Adrenal gland (tissue), 9 donors: ENCODE measurements at regions not wholly inside any gene's neighbourhood (a gene's known extent, or its start where the extent isn't known, plus 50 kb on each side); places are given as distances from the start of the nearest gene placed in this dataset.

ENCODE experiments used
- DNase-seq, 7 donors: peaks; one replicate each; pipeline ENCODE4 v3.0.0-alpha.2; 2019 to 2020
- H3K27ac ChIP-seq, 5 donors: fragments of 200-600 bp; sonication (generic) in 4 of 5; 1 replicate in 3 of 5; 2 replicates in 2 of 5; pipeline versions ENCODE4 v1.5.1 to v1.8.0; 2016 to 2020; ENCODE audit warnings: mild to moderate bottlenecking in 1 of 5
- H3K27me3 ChIP-seq: fragments of 200-600 bp; 2 replicates; pipeline ENCODE4 v1.8.0; 2021
- H3K36me3 ChIP-seq, 2 donors: fragments of 200-600 bp; replicated peaks in 1 of 2; 1 replicate in 1 of 2; 2 replicates in 1 of 2; pipeline versions ENCODE4 v1.5.1 to v1.8.0; 2018 to 2022
- H3K4me1 ChIP-seq, 2 donors: fragments of 200-600 bp; replicated peaks in 1 of 2; 1 replicate in 1 of 2; 2 replicates in 1 of 2; pipeline versions ENCODE4 v1.5.1 to v1.8.0; 2018 to 2021
- H3K4me3 ChIP-seq, 4 donors: fragments of 200-600 bp; sonication (generic) in 3 of 4; one replicate each; pipeline ENCODE4 v1.5.1; 2016 to 2018
- H3K9me3 ChIP-seq, 3 donors: fragments of 200-600 bp; sonication (generic) in 1 of 3; replicated peaks in 1 of 3; 1 replicate in 2 of 3; 2 replicates in 1 of 3; pipeline versions ENCODE4 v1.5.1 to v1.8.0; 2016 to 2021
- POLR2A ChIP-seq, 2 donors: fragments of 450-650 bp; IDR thresholded peaks; one replicate each; pipeline ENCODE4 v1.6.1; 2017; ENCODE audit warnings: antibody characterized with exemption in 2 of 2, mild to moderate bottlenecking in 2 of 2, moderate library complexity in 1 of 2
- WGBS, 4 donors: extraction: QIAGEN DNeasy Blood & Tissue Kit in 2 of 4; methylation state at CpG; one replicate each; pipeline versions ENCODE4 v1.1.5 to v1.1.7; 2013 to 2017; 5-methylcytosine and 5-hydroxymethylcytosine counted together
- intact Hi-C, 2 donors: fragments of 100-400 bp; cut with DNase I; formaldehyde crosslinking; loops; one replicate each; pipeline versions ENCODE4 v1.14.1 to v1.15.0; 2022 to 2023
- TF ChIP-seq, protein P1 (sequence below), 6 experiments: fragments of 450-650 bp in 4 of 6; fragments of 200-600 bp in 2 of 6; sonication (generic) in 1 of 6; IDR thresholded peaks; 1 replicate in 5 of 6; 2 replicates in 1 of 6; pipeline versions ENCODE4 v1.5.1 to v1.8.0; 2016 to 2021; ENCODE audit warnings: antibody characterized with exemption in 6 of 6, mild to moderate bottlenecking in 2 of 6, moderate library complexity in 1 of 6
- donor health status: healthy with polysubstance abuse.
- donor health status: Bipolar disorder and iron deficiency.
- donor health status: DM: yes; HTN: yes; CAD: no.
- donor health status: DM: no; HTN: no; CAD: no.
- donor health status: DM: no; HTN: no; CAD: no.

DNA sequence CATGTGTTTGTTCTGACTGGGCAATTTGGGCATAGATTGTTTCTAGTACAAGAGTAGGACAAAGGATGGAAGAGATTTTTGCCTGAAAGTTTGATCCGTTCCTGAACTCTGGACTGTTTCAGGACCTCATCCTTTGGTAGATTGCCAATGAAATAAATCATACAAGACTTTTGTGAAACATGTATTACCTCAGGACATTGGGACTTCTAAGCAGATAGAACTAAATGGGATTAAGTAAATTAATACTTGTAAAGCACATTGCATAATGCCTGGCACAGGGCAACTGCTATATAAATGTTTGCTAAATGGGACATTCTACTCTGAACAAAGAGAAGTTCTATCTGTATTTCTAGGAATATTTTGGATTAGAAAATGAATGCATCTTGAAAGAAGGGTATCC, 164.8 kb upstream of the RPS6KA3 start:
- no peak overlapping the region for H3K4me3 ChIP-seq
- DNase-seq: no peak
- intact Hi-C loops: no loop called here
- no peaks in the 10 kb centered on the region for H3K9me3 ChIP-seq
- no peaks in the 10 kb centered on the region for H3K4me1 ChIP-seq
- no peaks in the 10 kb centered on the region for H3K36me3 ChIP-seq
- TF ChIP-seq, protein P1, sequence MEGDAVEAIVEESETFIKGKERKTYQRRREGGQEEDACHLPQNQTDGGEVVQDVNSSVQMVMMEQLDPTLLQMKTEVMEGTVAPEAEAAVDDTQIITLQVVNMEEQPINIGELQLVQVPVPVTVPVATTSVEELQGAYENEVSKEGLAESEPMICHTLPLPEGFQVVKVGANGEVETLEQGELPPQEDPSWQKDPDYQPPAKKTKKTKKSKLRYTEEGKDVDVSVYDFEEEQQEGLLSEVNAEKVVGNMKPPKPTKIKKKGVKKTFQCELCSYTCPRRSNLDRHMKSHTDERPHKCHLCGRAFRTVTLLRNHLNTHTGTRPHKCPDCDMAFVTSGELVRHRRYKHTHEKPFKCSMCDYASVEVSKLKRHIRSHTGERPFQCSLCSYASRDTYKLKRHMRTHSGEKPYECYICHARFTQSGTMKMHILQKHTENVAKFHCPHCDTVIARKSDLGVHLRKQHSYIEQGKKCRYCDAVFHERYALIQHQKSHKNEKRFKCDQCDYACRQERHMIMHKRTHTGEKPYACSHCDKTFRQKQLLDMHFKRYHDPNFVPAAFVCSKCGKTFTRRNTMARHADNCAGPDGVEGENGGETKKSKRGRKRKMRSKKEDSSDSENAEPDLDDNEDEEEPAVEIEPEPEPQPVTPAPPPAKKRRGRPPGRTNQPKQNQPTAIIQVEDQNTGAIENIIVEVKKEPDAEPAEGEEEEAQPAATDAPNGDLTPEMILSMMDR (IDR thresholded peaks at IDR 0.05): no peak
- TF ChIP-seq POLR2A (IDR thresholded peaks at IDR 0.05): no peak
- 14 to 44% (median 26%) methylated on average over 1 of the region's 1 CpG for WGBS, 4 donors
- no peak overlapping the region for H3K27ac ChIP-seq
- H3K27me3 ChIP-seq: peaks cover 8% of the 10 kb centered on the region

DNA sequence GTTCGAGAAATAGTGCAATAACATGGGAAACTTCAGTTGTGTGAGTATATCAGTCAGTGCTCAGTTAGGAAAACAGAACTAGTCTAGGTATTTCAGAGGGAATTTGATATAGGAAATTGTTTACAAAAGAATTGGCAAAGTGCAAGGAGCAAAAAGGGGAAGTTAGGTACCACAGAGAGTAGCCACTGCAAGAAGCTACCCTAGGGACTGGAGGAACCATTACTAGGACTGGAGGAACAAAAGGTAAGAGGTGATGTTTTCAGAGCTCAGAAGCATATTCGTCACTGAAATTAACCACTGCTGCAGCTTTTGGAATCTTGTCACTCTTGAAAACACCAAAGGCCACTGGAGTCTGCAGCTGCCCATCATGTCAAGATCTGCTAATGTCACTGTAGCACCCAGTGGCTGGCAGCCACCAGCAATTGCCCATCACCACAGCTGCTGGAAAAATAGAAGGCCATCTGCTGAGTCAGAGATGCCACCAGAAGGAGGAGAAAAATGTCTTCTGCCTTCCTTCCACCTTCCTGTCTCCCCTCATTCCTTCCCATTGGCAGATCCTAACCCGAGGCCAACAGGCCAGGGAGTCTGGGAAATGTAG, 160.6 kb upstream of the RPS6KA3 start:
- no peak for DNase-seq
- no peaks in the 10 kb centered on the region for H3K4me1 ChIP-seq
- intact Hi-C loops: no loop called here
- TF ChIP-seq, protein P1 (IDR thresholded peaks at IDR 0.05): no peak
- TF ChIP-seq POLR2A (IDR thresholded peaks at IDR 0.05): no peak
- H3K27me3 ChIP-seq: peaks cover 11% of the 10 kb centered on the region
- no peak overlapping the region for H3K4me3 ChIP-seq
- 59 to 87% (median 71%) methylated on average over 2 to 3 of the region's 3 CpGs for WGBS, 4 donors
- no peaks in the 10 kb centered on the region for H3K9me3 ChIP-seq
- no peak overlapping the region for H3K27ac ChIP-seq
- H3K36me3 ChIP-seq: no peaks in the 10 kb centered on the region

DNA sequence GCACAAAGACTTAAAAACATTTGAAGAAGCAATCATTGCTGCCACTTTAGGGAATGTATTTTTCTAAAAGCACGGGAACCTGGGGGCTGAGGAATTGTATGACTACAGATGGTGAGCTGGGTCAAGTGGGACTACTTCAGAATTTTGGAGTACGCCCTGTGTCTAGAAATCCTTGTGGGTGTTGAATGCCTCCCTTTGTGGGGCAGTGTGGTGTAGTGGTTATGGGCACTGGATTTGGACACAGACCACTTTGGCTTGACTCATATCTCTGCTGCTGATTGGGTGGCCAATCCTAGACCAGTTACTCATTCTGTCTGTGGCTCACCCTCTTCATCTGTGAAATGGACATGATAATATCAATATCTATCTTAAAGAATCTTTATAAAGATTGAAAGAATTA, 155.0 kb upstream of the RPS6KA3 start:
- peaks cover 11% of the 10 kb centered on the region for H3K27me3 ChIP-seq
- WGBS, 4 donors: 57 to 89% (median 66%) methylated on average over 2 of the region's 2 CpGs
- H3K36me3 ChIP-seq: no peaks in the 10 kb centered on the region
- H3K27ac ChIP-seq: no peak overlapping the region
- intact Hi-C loops: no loop called here
- TF ChIP-seq, protein P1 (IDR thresholded peaks at IDR 0.05): no peak
- TF ChIP-seq POLR2A (IDR thresholded peaks at IDR 0.05): no peak
- no peak for DNase-seq
- H3K4me1 ChIP-seq: no peaks in the 10 kb centered on the region
- H3K4me3 ChIP-seq: no peak overlapping the region
- no peaks in the 10 kb centered on the region for H3K9me3 ChIP-seq

DNA sequence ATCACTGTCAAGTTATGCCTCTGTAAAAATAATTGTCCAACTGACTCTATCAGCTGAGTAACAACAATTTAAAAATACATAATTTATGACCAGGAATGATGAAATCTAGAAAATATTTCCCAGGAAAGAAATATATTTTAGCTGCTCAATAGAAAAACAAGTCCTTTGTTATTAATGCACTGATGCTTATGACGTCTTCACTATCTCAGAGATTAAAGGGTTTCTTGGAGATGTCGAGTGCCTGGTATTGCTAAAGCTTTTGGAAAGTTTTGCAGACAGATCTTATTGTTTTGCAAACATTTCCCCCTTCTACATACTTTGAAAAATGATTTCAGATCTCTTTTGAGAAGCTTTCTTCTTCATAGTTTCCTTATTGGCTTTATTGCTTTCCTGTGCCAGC, 154.6 kb upstream of the RPS6KA3 start:
- intact Hi-C loops: no loop called here
- no peak for TF ChIP-seq POLR2A (IDR thresholded peaks at IDR 0.05)
- TF ChIP-seq, protein P1 (IDR thresholded peaks at IDR 0.05): no peak
- H3K4me1 ChIP-seq: no peaks in the 10 kb centered on the region
- WGBS, 4 donors: 14 to 37% (median 21%) methylated on average over 2 of the region's 2 CpGs
- H3K36me3 ChIP-seq: no peaks in the 10 kb centered on the region
- no peak for DNase-seq
- H3K9me3 ChIP-seq: no peaks in the 10 kb centered on the region
- no peak overlapping the region for H3K4me3 ChIP-seq
- no peak overlapping the region for H3K27ac ChIP-seq
- peaks cover 11% of the 10 kb centered on the region for H3K27me3 ChIP-seq
